EL (cell line): ENCODE measurements at regions not wholly inside any gene's neighbourhood (a gene's known extent, or its start where the extent isn't known, plus 50 kb on each side); places are given as distances from the start of the nearest gene placed in this dataset.
"Not testable (repeated sequence)": the region's sequence is repeated elsewhere in the genome, so short reads cannot be mapped to it uniquely, and the experiment has no call there.

Experiments used
- DNase-seq: peaks from one replicate; pipeline ENCODE4 v3.0.0-alpha.2; 2016

DNA sequence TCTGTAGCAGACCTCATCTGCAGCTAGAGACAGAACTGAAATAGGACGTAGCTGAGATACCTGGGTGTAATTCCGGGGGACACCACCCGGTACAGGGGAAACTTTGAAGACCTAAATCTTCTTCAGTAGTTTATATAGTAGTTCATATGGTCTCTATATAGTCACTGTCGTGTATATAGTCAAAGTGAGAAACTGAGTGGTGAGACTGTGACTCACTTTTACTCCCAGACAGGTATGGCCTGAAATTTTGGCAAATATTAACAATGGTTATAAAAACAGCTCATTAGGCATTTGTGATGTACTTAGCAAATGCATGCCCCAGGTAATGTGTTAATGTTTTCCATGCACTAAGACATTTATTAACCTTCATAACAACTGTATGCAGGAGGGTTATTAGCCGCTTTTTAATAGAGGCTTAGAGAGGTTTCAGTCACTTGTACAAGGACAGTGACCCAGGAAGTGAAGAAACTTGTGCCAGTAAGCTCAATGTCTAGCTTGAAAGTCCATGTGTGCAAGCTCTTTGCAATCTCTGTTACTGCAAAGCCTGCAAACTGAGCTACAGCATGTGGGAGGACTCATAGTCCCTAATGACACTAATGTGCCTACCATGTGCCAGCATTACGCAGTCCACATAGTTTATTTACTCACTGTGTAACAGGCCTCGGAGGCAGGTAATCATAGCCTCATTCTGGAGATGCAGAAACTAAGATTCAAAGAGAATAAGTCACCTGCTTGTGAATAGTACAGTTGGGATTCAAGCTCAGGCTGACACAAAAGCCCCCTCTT is 165.4 kb upstream of the CHD6 start:
- no peak for DNase-seq

DNA sequence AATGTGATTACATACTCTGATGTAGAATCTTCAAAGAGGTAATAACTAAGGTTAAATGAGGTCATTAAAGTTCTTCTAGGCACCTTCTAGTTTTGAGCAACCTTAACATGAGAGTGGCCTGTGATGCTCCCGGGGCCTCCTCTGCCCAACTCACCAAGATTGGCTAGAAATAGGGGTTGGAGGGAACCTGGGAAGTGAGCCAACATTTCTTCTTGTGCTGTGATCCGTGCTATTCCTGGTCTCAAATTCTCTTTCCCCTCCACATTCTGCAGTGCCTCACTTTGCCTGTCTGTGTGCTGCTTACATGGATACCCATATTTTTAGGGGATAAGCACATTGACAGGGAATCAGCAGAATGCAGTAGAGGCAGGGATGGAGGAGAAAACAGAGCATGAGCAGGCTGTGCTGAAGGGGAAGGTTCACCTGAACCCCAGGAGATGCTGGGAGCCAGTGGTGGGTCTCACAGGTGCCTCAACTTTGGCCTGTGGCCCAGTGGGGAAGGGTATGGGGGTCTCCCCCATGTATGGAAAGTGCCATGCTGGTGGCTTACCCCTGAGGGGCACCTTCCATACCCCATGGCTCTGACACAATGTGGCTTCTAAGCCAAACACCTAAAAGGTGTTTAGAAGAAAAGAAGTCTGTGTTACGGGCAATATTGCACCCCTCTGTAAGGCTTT is 164.7 kb upstream of the CHD6 start:
- no peak for DNase-seq

DNA sequence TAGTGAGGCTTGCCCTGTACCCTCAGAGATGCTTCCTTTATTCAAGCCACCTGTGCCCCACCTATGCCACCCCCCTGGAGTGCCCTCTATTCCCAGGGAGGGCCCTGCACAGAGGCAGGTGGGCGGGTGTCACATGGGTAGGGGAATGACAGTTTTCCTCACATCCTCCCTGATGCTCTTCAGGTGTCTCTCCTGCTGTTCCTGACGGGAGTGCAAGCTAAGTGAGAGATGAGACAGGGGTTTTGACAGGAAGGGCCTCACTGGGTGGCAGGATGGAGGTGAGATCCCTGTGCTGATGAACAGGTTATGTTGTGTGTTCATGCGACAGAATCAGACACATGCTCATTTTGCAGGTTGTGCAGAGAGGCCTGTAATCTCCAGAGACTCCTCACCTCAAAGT is 164.1 kb upstream of the CHD6 start:
- no peak for DNase-seq

DNA sequence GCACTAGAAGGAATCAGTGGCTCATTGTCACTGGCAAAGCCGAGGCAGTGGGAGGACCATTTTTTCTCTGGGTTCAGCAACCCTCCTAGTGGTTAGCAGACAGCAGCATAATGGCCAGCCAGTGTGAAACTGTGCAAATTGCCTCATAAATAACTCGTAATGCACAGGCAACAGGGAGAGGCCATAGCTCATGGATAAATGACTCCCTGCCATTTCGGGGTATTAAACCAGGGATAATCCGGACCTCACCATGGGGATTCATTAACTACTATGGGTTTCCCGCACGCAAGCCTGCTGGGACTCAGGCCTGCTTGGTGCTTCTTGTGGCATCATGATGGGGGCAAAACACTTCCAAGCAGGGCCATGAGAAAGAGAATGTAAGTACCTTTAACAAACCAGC is 158.2 kb upstream of the CHD6 start:
- no peak for DNase-seq

DNA sequence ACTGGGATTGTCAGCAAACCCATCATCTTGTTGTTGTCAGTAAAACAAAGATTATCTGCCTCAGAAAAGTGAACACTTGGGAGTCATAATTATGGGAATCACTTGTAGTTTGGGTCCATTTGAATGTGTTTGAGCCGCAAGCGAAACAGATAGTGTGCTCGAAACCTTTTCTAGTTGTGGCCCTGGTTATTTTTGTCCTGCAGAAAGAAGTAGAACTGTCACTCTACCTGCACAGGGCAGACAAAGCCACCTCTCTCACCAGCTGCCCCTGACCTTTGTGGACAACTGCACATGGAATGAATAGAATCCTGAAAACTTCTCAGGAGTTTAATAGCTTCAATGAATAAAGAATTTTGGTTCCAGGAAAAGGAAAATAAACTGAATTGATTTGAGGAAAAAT is 156.1 kb upstream of the CHD6 start:
- DNase-seq = no peak

DNA sequence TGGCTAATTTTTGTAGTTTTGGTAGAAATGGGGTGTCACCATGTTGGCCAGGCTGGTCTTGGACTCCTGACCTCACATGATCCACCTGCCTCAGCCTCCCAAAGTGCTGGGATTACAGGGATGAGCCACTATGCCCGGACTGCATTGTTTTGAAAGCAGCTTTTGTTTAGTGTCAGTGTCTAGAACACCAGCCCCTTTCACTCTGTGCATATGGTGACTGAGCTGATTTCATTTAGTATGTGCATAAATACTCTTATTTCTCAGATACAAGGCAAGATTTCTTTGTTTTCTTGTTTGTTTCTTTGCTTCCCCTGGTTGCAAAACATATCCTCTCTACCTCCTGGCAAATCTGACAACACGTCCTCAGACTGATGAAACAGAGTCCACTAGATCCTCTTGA is 152.8 kb upstream of the CHD6 start:
- DNase-seq = no peak

DNA sequence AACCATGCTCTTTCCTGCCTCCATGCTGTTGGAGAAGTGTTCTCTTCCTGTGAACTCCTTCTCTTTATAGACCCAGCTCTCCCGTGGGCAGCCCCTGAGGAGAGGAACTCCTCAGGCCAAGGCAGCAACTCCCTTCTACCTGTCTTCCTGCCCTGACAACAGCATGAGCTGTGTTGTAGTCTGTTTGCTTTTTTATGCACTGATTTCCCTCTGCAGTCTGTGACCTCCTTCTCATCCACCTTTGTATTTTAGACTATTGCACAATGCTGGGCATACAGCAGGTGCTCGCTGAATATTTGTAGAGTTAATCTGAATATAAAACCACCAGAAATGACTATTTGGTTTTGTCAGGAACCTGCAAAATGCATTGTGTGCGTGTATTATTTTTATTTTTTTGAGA is 152.2 kb upstream of the CHD6 start:
- DNase-seq = no peak

DNA sequence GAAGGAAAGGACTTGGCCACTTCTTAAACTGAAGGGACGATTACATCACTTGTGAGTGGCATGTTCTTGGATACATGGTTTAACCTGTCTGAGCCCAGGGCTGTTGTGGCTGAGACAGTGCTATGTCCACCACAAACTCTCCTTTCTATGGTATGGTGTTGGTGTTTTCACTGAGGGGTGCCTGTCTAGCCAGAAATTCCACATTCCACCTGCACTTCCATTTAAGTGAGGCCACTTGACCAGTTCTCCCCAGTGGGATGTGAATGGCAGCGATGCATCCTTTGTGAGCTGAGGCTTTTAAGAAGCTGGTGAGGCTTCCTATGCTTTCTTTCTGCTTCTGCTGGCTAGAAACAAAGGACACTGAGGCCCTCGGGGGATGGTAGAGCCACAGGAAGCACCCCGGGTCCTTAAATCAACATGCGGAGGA is 151.4 kb upstream of the CHD6 start:
- no peak for DNase-seq

DNA sequence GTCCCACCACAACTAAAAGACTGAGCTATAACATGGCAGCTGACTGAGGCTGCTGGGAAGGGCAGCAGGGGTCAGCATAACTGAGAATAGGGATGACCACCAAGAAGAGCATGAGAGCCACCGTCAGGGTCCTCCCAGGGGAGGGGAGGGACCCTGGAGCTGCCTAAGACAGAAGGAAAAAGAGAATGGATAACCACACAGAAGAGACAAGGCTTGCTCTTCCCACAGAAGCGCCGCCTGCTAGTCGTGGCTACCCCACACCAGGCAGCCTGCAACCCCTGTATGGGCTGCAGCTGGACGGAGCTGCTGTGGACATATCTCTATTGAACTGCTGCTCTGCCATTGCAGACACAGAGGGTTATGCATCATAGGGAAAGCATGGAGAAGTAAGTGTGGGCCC is 132.0 kb upstream of the CHD6 start:
- DNase-seq = no peak

DNA sequence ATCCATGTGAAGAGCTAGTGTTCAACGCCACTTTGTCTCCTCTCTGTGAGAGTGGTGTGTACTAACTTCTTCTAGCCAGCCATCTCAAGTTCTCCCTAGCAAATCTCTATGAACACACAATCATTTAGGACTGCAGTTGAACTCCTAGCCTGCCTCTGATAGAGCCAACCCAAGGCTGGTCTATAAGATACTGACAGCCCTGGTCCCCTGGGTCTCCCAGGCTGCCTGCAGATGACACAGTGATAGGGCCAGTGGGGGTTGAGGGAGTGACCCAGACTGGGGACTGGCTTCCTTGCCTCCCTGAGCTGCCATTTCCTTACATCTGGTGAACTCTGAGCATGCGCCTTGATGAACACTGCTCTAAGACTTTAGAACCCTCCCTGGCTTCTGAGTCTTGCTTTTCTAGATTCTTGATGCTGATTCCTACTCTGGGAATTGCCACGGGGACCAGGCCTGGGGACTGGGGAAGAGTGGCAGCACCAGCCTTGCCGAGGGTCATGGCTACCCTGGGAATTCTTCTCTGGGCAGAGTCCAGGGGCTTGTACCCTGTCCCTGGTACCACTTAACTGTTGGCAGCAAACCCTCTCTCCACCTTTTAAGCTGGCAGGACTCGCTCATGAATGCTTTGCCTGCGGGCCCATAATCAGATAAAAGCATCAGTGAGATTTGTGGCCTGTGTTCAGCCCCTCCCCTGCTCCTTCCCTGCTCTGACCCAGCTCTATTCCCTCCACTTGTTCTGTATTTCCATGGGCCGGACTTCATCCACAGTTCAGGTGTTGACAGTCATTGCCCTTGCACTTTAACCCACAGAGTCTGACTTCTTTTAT is 130.8 kb upstream of the CHD6 start:
- no peak for DNase-seq

DNA sequence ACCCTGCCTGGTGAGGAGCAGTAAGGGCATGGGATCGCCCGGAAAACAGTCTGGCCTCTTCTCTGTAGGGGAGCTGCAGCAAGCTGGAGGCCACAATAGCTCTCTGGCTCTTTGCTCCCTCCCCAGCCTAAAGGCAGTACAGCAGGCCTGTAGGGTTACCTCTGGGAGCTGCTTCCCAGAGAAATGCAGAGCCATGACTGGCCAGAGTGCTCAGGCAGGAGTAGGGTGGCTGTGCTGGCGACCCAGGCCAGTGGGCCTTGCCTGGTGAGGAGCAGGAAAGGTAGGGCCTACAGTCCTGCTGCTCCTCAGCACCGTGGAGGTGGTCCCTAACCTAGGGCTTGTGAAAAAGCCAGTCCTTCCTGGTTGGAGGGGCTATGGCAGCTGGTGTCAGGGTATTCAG is 129.9 kb upstream of the CHD6 start:
- no peak for DNase-seq

DNA sequence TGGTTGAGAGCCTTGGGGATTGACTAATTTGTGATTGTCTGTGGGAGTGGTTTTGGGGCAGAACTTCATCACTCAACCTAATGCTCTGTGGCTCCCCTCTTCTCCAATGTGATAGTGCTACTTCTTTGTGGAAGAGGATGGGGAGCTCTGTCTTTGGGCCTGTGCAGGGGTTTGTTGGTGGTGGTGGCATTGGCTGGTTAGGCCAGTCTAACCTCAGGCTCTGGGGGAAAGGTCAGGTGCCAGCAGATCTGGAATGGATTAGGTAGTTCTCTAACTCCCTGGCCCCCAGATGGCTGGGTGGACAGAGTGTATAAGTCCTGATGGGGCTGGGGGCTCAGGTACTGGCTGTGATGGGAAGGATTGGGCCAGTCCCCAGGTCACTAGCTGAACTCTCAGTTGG is 129.0 kb upstream of the CHD6 start:
- no peak for DNase-seq

DNA sequence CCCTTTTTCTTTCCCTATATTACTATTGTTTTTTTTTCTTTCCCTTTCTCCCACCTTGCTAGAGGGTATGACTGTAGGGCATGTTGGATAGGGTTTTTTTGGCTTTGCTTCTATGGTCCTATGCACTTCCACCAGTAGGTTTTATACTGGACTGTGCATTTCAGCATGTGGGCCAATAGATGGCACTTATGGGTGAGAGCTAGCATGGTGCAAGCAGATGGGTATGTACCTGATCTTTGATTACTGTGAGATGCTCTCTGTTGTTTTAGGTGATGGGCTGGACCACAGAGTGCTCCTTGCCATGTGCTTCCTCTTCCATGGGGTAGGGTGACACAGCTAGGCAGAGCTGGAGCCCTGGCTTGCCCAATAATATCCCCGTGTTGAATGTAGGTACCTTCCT is 128.5 kb upstream of the CHD6 start:
- no peak for DNase-seq

DNA sequence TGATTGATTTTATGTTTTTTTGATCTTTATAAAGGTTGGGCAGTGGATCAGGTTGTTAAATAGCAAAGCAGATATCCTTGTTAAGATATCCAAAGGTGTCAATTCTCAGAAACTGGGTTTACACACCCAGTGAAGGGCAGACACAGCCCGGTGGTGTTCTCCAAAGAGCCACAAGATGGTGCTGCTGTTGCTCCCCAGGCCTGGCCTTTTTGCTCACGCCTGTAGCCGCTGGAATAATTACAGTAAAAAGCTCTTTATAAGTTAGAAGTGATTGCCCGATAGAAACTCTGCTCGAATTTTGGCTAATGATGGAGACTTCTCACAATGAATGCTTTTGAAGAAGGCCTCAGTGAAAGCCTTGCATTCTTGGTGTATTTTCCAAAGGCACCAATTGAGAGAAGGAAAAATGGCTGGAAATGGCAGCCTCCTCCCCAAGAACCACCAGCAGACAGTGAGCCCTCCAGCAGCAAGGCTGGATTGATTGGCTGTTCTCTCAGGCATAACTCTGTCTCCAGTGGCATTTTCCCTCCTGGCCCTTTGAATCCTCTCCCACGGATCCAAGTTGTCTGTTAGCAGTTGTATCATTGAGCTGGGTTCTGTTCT is 120.5 kb upstream of the CHD6 start:
- peak; percentile 44 for DNase-seq

DNA sequence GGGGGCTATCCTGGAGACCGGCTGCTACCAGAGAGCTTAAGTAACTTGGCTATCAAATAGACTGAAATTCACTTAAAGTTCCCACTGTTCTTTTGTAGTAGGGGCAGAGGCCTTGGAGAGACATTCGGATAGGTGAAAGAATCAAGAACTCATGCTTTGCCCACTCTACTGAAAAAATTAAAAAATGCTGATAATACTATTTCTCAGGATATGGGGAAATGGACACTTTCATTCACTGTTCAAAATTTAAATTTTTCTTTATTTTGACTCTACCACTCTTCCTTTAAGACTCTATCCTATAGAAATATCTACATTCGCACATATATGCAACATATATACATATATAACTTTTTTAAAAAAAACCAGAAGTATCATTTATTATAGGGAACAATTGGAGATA is 117.8 kb upstream of the CHD6 start:
- no peak for DNase-seq

DNA sequence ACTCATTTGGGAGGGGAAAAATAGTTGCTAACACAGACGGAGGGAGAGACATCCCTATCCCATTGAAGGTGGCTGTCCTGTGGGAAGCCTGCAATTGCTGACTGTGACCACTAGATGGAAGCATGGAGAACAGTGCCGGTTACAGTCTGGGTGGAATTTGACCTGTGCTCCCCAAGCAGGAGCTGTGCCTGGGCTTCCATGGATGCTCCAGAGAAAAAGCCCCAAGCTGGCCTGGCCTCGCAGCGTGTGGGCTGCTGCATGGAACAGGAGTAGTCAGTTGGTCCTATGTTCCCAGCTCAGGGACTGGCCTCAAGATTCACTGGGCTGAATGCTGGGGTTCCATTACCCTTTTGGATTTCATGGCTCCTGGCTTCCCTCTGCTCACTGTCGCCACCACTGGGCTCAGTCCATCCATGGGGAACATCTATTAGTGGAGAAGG is 116.3 kb upstream of the CHD6 start:
- peak; percentile 45 for DNase-seq

DNA sequence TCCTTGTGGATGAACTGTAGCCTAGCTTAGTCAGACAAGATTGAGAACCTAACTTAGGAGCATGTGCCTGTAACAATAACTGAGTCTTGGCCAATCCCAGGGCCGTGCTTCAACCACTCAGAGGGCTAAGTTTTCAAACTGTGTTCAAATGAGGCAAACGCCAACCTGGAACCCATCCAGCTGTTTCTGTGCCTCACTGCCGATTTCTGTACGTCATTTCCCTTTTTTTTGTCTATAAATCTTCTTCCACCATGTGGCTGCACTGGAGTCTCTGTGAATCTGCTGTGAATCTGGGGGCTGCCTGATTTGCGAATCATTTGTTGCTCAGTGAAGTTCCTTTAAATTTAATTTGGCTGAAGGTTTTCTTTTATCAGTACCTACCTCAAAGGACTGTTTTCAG is 115.0 kb upstream of the CHD6 start:
- no peak for DNase-seq

DNA sequence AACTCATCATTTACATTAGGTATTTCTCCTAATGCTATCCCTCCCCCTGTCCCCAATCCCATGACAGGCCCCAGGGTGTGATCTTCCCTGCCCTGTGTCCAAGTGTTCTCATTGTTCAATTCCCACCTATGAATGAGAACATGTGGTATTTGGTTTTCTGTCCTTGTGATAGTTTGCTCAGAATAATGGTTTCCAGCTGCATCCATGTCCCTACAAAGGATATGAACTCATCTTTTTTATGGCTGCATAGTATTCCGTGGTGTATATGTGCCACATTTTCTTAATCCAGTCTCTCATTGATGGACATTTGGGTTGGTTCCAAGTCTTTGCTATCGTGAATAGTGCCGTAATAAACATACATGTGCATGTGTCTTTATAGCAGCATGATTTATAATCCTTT is 113.0 kb upstream of the CHD6 start:
- not testable (repeated sequence) for DNase-seq

DNA sequence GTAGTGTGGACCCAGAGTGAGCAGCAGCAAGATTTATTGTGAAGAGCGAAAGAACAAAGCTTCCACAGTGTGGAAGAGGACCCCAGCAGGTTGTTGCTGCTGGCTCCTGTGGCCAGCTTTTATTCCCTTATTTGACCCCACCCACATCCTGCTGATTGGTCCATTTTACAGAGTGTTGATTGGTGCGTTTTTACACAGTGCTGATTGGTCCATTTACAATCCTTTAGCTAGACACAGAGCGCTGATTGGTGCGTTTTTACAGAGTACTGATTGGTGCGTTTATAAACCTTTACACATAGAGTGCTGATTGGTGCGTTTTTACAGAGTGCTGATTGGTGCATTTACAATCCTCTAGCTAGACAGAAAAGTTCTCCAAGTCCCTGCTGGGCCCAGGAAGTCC is 109.5 kb upstream of the CHD6 start:
- not testable (repeated sequence) for DNase-seq

DNA sequence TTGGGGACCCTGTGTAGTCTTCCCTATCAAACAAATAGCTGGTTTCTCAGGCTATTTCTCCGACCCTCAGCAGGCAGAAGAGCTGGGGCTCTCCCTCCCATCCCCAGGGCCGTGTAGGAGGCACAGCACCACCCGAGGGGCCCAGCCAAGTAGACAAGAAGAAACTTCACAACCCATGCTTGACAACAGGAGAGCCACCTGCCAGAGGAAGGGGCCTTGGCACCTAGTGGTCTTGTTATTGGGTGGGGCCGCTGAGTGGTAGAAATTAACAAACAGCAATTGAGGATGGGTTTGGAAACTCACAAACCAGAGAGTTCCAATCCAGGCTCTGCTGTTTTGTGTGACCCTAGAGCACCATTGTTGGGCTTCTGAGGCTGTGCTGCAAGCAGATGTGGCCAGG is 108.5 kb upstream of the CHD6 start:
- no peak for DNase-seq

DNA sequence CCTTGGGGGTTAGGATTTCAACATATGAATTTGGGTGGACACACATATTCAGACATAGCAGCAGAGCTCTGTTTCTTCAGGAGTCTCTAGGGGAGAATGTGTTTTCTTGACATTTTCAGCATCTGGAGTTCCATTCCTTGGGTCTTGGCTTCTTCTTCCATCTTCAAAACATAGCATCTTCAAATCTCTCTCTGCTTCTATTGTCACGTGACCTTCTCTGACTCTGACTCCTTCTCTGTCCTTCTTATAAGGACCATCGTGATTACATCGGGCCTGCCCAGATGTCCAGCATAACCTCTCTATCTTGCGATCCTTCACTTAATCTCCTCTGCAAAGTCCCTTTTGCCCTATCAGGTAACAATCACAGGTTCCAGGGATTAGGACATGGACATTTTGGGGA is 101.0 kb upstream of the CHD6 start:
- DNase-seq = no peak

DNA sequence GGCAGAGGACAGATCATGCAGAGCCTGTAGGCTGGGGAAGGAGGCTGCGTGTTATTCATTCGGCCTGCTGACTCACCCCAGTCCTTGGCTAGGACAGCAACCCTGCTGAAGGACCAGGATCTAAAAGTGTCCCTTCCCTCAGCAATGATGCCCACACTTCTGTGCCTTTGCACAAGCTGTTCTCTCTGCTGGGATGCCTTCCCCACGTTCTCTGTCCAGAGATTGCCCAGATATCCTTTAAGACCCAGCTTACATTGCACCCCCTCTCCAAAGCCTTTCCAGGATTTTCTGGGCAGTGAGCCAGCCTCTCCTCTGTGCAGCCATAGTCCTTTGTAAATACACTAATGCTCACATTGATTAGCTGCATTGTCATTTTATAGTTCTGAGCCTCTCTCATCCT is 99.3 kb upstream of the CHD6 start:
- no peak for DNase-seq

DNA sequence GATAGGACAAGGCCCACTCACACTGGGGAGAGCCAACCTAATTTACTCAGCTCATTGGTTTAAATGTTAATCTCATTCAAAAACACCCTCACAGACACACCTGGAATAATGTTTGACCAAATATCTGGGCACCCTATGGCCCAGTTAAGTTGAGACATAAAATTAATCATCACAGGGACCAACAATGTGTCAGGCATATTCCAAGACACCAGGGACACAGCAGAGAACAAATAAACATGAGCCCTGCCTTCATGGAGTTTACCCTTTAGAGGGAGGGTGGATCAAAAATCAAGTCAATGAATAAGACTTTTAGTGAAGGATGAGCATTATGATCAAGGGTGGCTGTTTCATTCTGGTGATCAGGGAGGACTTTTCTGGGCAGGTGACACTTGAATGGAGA is 98.7 kb upstream of the CHD6 start:
- no peak for DNase-seq
